H1 (cell line): ENCODE measurements at regions not wholly inside any gene's neighbourhood (a gene's known extent, or its start where the extent isn't known, plus 50 kb on each side); places are given as distances from the start of the nearest gene placed in this dataset.

Experiments
- BCL11A ChIP-seq, 2 experiments: IDR thresholded peaks; one replicate each; pipeline ENCODE4 v1.6.1; 2011; ENCODE audit warnings: low read depth in 2 of 2, low read length in 2 of 2, mild to moderate bottlenecking in 2 of 2
- EP300 ChIP-seq, 2 experiments: IDR thresholded peaks; 1 replicate in 1 of 2; 2 replicates in 1 of 2; pipeline ENCODE4 v1.6.1; 2011 to 2012; ENCODE audit warnings: low read depth in 2 of 2, low read length in 2 of 2, mild to moderate bottlenecking in 2 of 2, borderline replicate concordance in 1 of 2, inconsistent platforms in 1 of 2, moderate library complexity in 1 of 2

DNA sequence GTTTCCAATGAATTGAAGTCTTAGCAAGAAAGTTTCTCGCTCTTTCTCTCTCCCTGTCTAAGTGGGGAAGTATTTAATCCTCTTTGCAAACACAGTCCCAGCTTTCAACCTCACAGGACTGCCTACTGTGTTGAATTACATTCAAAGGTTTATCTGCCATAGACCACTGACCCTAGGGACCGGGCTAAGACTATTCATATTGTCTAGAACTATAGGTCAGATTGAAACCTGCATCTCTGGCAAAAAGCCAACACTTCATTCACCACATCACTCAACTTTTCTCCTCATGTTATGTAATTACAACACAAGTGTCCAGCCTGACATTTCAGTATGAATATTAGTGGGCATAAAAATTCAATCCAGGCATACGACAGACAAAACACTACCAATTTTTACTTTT is 314.7 kb upstream of the RSPO3 start:
- TF ChIP-seq EP300 (IDR thresholded peaks at IDR 0.05; ENCODE audit: borderline replicate concordance in 1 of 2, low read depth in 2 of 2, low read length in 2 of 2) (no peak), BCL11A (IDR thresholded peaks at IDR 0.05; ENCODE audit: low read depth in 2 of 2, low read length in 2 of 2) (no peak)
